BLaER1 treated with 17β-estradiol and CSF1 and Interleukin-3, amounts not matched to agents 10 nM and 100 nM (cell line): ENCODE measurements at regions not wholly inside any gene's neighbourhood (a gene's known extent, or its start where the extent isn't known, plus 50 kb on each side); places are given as distances from the start of the nearest gene placed in this dataset.

Source experiments
- H3K27ac ChIP-seq, 11 experiments: shearing (Covaris generic); formaldehyde crosslinking; 2 replicates each; pipeline ENCODE4 v1.8.1; 2022
- H3K27me3 ChIP-seq, 11 experiments: shearing (Covaris generic); formaldehyde crosslinking; 2 replicates each; pipeline ENCODE4 v1.8.1; 2022
- H3K36me3 ChIP-seq, 11 experiments: shearing (Covaris generic); formaldehyde crosslinking; 2 replicates each; pipeline ENCODE4 v1.8.1; 2022
- H3K4me1 ChIP-seq, 10 experiments: shearing (Covaris generic); formaldehyde crosslinking; 2 replicates each; pipeline ENCODE4 v1.8.1; 2022
- H3K4me2 ChIP-seq, 11 experiments: shearing (Covaris generic); formaldehyde crosslinking; 2 replicates each; pipeline ENCODE4 v1.8.1; 2022
- H3K4me3 ChIP-seq, 10 experiments: shearing (Covaris generic); formaldehyde crosslinking; 2 replicates each; pipeline ENCODE4 v1.8.1; 2022
- H3K9ac ChIP-seq, 11 experiments: shearing (Covaris generic); formaldehyde crosslinking; 2 replicates each; pipeline ENCODE4 v1.8.1; 2022
- H3K9me3 ChIP-seq, 11 experiments: shearing (Covaris generic); formaldehyde crosslinking; replicated peaks in 1 of 11; 2 replicates each; pipeline ENCODE4 v1.8.1; 2022
- H4K20me1 ChIP-seq, 11 experiments: shearing (Covaris generic); formaldehyde crosslinking; 2 replicates each; pipeline ENCODE4 v1.8.1; 2022
- Cebpa-rat ChIP-seq, 11 experiments: shearing (Covaris generic); IDR thresholded peaks; 2 replicates each; pipeline ENCODE4 v1.8.1; 2022

- Histone ChIP-seq H3K9ac (no peak overlapping the region), H3K4me3 (no peak overlapping the region), H3K4me2 (no peak overlapping the region), H3K4me1 (no peaks in the 10 kb centered on the region), H4K20me1 (no peaks in the 10 kb centered on the region), H3K27me3 (no peaks in the 10 kb centered on the region), H3K9me3 (peaks cover 0 to 18% (median 0%) of the 10 kb centered on the region in 11 experiments; a peak in 8 of 22 replicates), H3K36me3 (no peaks in the 10 kb centered on the region), H3K27ac (no peak overlapping the region)
- TF ChIP-seq Cebpa-rat (IDR thresholded peaks at IDR 0.05): no peak
These were observed 403.5 kb downstream of the TAF11L14 start for GRCh38 chr5:18037718-18038117.

GRCh38 chr5:18043344-18043743 lies 409.1 kb downstream of the TAF11L14 start:
- Histone ChIP-seq H3K4me3 (no peak overlapping the region), H4K20me1 (no peaks in the 10 kb centered on the region), H3K4me1 (peaks cover 0 to 6% (median 0%) of the 10 kb centered on the region in 10 experiments; a peak in 4 of 20 replicates), H3K9ac (no peak overlapping the region), H3K27me3 (no peaks in the 10 kb centered on the region), H3K4me2 (peak overlapping the region in 3 of 11 experiments; percentile 8 to 33 (median 14); a peak in 3 of 22 replicates), H3K27ac (no peak overlapping the region), H3K36me3 (no peaks in the 10 kb centered on the region), H3K9me3 (no peaks in the 10 kb centered on the region; a peak in 1 of 22 replicates)
- no peak for TF ChIP-seq Cebpa-rat (IDR thresholded peaks at IDR 0.05)

GRCh38 chr5:18048449-18048848 lies 414.2 kb downstream of the TAF11L14 start:
- Histone ChIP-seq H3K4me2 (no peak overlapping the region), H3K4me1 (peaks cover 0 to under 1% (median 0%) of the 10 kb centered on the region in 10 experiments; a peak in 1 of 20 replicates), H3K27me3 (no peaks in the 10 kb centered on the region), H3K9me3 (no peaks in the 10 kb centered on the region), H3K9ac (no peak overlapping the region), H4K20me1 (no peaks in the 10 kb centered on the region), H3K4me3 (no peak overlapping the region), H3K36me3 (no peaks in the 10 kb centered on the region), H3K27ac (no peak overlapping the region)
- no peak for TF ChIP-seq Cebpa-rat (IDR thresholded peaks at IDR 0.05)

GRCh38 chr5:18050345-18050744 lies 416.1 kb downstream of the TAF11L14 start:
- no peak for TF ChIP-seq Cebpa-rat (IDR thresholded peaks at IDR 0.05)
- no peaks in the 10 kb centered on the region for H3K4me1 ChIP-seq
- no peak overlapping the region for H3K27ac ChIP-seq
- no peak overlapping the region for H3K4me2 ChIP-seq
- no peak overlapping the region for H3K9ac ChIP-seq
- H3K4me3 ChIP-seq: no peak overlapping the region
- no peaks in the 10 kb centered on the region for H3K27me3 ChIP-seq
- no peaks in the 10 kb centered on the region for H4K20me1 ChIP-seq
- no peaks in the 10 kb centered on the region for H3K9me3 ChIP-seq
- H3K36me3 ChIP-seq: no peaks in the 10 kb centered on the region

- H4K20me1 ChIP-seq: no peaks in the 10 kb centered on the region
- H3K27me3 ChIP-seq: no peaks in the 10 kb centered on the region
- no peaks in the 10 kb centered on the region for H3K36me3 ChIP-seq
- no peak overlapping the region for H3K4me2 ChIP-seq
- H3K9ac ChIP-seq: no peak overlapping the region
- no peak overlapping the region for H3K27ac ChIP-seq
- no peaks in the 10 kb centered on the region for H3K4me1 ChIP-seq
- no peak for TF ChIP-seq Cebpa-rat (IDR thresholded peaks at IDR 0.05)
- no peaks in the 10 kb centered on the region for H3K9me3 ChIP-seq
- no peak overlapping the region for H3K4me3 ChIP-seq
These were observed 416.5 kb downstream of the TAF11L14 start for GRCh38 chr5:18050776-18051175.

- TF ChIP-seq Cebpa-rat (IDR thresholded peaks at IDR 0.05): no peak
- Histone ChIP-seq H3K27me3 (no peaks in the 10 kb centered on the region), H3K4me3 (no peak overlapping the region)
These were observed 417.7 kb downstream of the TAF11L14 start for GRCh38 chr5:18051953-18052352.

GRCh38 chr5:18052569-18052968 lies 418.3 kb downstream of the TAF11L14 start:
- no peaks in the 10 kb centered on the region for H3K4me1 ChIP-seq
- no peak overlapping the region for H3K27ac ChIP-seq
- no peaks in the 10 kb centered on the region for H4K20me1 ChIP-seq
- no peaks in the 10 kb centered on the region for H3K9me3 ChIP-seq
- H3K4me2 ChIP-seq: no peak overlapping the region
- no peaks in the 10 kb centered on the region for H3K36me3 ChIP-seq
- no peak overlapping the region for H3K4me3 ChIP-seq
- H3K9ac ChIP-seq: no peak overlapping the region
- no peaks in the 10 kb centered on the region for H3K27me3 ChIP-seq
- TF ChIP-seq Cebpa-rat (IDR thresholded peaks at IDR 0.05): no peak

More at GRCh38 chr5:18051953-18052352, 417.7 kb downstream of the TAF11L14 start:
- Histone ChIP-seq H3K4me2 (no peak overlapping the region), H3K4me1 (no peaks in the 10 kb centered on the region), H4K20me1 (no peaks in the 10 kb centered on the region), H3K36me3 (no peaks in the 10 kb centered on the region), H3K9me3 (no peaks in the 10 kb centered on the region), H3K27ac (no peak overlapping the region), H3K9ac (no peak overlapping the region)

GRCh38 chr5:18057725-18058124 lies 423.5 kb downstream of the TAF11L14 start:
- H3K27me3 ChIP-seq: no peaks in the 10 kb centered on the region
- no peak for TF ChIP-seq Cebpa-rat (IDR thresholded peaks at IDR 0.05)
- H3K9me3 ChIP-seq: no peaks in the 10 kb centered on the region
- no peak overlapping the region for H3K27ac ChIP-seq
- H3K4me2 ChIP-seq: no peak overlapping the region
- H3K4me1 ChIP-seq: no peaks in the 10 kb centered on the region
- H3K36me3 ChIP-seq: no peaks in the 10 kb centered on the region
- H3K9ac ChIP-seq: no peak overlapping the region
- no peak overlapping the region for H3K4me3 ChIP-seq
- H4K20me1 ChIP-seq: no peaks in the 10 kb centered on the region

GRCh38 chr5:18067615-18068014 lies 433.4 kb downstream of the TAF11L14 start:
- TF ChIP-seq Cebpa-rat (IDR thresholded peaks at IDR 0.05): no peak

GRCh38 chr5:18068826-18069225 lies 434.6 kb downstream of the TAF11L14 start:
- Histone ChIP-seq H3K9ac (no peak overlapping the region), H3K4me3 (no peak overlapping the region), H3K36me3 (no peaks in the 10 kb centered on the region), H3K4me2 (no peak overlapping the region), H4K20me1 (no peaks in the 10 kb centered on the region), H3K4me1 (no peaks in the 10 kb centered on the region), H3K27me3 (no peaks in the 10 kb centered on the region), H3K27ac (no peak overlapping the region), H3K9me3 (no peaks in the 10 kb centered on the region)
- no peak for TF ChIP-seq Cebpa-rat (IDR thresholded peaks at IDR 0.05)

More at GRCh38 chr5:18067615-18068014, 433.4 kb downstream of the TAF11L14 start:
- Histone ChIP-seq H3K27me3 (no peaks in the 10 kb centered on the region), H3K27ac (no peak overlapping the region), H3K4me1 (no peaks in the 10 kb centered on the region), H3K4me2 (no peak overlapping the region), H3K9ac (no peak overlapping the region), H3K9me3 (no peaks in the 10 kb centered on the region), H3K4me3 (no peak overlapping the region), H3K36me3 (no peaks in the 10 kb centered on the region), H4K20me1 (no peaks in the 10 kb centered on the region)
